HG03045 (cell line): ENCODE measurements at regions not wholly inside any gene's neighbourhood (a gene's known extent, or its start where the extent isn't known, plus 50 kb on each side); places are given as distances from the start of the nearest gene placed in this dataset.
"Not testable (repeated sequence)": the region's sequence is repeated elsewhere in the genome, so short reads cannot be mapped to it uniquely, and the experiment has no call there.

Experiments
- ATAC-seq: cut with Tn5 transposase; IDR thresholded peaks from one replicate; pipeline ENCODE4 v1.9.1; 2021; ENCODE audit warnings: mild to moderate bottlenecking, moderate library complexity; ENCODE audit not compliant: unreplicated experiment

GRCh38 chr7:130942211-130942964 lies 208.4 kb upstream of the KLF14 start:
- ATAC-seq: no peak

- no peak for ATAC-seq
Observed at GRCh38 chr7:130943336-130943901, 209.4 kb upstream of the KLF14 start.

GRCh38 chr7:130943981-130944380 lies 210.0 kb upstream of the KLF14 start:
- no peak for ATAC-seq

DNA sequence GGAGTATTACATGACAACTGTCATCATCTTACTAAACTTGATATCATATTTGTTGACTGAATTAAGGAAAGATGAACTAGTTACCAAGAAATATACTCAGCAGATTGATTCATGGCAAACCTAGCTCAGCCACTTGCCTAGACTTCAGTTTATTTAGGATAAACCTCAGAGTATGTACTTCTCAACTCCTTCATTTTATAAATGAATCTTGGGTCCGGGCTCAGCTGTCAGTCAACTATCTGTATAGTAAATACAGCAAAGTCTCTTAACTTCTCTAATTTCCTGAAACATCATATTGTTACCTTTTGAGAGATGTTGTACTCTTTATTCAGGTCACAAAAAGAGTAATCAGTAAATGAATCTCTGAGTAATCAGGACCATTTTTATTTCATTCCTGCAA lies 211.0 kb upstream of the KLF14 start:
- ATAC-seq: no peak

DNA sequence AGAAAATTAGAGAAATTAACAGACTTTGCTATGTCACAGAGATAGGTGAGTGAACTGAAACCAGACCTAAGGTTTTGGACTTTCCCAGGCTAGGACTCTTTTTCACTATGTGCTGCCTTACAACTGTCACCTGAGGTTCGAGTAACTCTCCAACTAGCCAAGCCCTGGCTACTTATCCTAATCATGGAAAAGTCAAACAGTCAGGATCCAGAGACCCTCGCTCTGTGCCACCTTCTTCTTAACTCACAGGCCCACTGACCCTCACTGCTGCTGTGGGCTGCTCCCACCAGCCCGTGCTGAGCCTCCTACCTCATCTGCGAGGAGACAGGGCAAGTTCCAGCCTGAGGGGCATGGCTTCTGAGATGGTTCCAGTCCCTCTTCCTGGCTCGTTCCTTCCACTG lies 211.4 kb upstream of the KLF14 start:
- ATAC-seq: no peak

DNA sequence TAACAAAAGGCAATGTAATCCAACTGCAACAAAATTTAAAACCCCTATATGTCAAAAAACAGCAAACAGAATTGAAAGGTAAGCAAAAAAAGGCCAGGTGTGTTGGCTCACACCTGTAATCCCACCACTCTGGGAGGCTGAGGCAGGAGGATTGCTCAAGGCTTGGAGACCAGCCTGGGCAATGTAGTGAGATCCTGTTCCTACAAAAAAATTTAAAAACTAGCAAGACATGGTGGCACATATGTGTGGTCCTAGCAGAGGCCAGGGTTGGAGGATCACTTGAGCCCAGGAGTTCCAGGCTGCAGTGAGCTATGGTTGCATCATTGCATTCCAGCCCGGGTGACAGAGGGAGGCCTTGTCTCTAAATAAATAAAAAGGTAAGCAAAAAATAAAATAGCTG lies 212.1 kb upstream of the KLF14 start:
- no peak for ATAC-seq

DNA sequence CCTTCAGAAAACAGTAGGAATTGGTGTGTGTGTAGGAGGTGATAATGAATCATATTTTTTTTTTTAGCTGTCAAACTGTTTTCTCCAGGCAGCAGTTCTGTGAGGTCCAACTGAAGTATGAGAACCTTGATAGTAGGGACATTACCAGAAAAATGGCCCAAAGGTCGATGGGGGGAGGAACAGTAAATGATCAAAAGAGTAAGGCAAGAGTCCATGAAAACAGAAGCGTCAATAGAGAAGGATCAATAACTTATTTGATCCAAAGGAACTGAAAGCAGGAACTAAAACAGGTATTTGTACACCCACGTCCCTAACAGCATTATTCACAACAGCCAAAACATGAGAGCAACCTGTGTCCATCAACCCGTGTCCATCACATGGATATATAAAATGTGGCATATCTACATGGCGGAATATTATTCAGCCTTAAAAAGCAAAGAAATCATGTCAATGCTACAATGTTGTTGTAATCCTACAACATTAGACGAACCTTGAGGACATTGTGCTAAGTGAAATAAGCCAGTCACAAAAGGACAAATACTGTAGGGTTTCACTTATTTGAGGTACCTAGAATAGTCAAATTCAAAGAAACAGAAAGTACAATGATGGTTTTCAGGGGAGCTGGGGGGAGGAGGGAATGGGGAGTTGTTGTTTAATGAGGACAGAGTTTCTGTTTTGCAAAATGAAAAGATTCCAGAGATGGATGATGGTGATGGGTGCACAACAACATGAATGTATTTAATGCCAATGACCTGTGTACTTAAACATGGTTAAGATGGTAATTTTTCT lies 214.0 kb upstream of the KLF14 start:
- peak; percentile 42 for ATAC-seq

- ATAC-seq: no peak
Observed at GRCh38 chr7:130948822-130949221, 214.8 kb upstream of the KLF14 start.

GRCh38 chr7:130949550-130949949 lies 215.5 kb upstream of the KLF14 start:
- no peak for ATAC-seq

GRCh38 chr7:130950054-130950453 lies 216.0 kb upstream of the KLF14 start:
- no peak for ATAC-seq

DNA sequence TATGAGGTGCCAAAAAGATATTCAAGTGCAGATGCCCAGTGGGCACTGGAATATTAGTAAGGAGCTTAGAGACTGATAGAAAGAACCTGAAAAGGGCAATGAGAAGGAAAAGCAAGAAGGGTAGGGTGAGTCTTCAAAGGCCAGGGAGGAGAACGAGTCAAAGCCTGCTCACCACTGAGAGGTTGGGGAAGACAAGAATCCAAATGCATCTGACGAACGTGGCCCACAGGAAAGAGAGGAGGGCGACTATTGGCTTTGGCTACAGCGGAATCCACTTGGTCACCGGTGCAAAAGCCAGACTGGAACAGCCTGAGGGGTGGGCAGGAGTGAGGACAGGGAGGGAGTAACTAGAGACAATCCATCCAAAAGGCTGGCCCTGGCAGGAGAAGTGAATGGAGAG lies 216.7 kb upstream of the KLF14 start:
- ATAC-seq: no peak

DNA sequence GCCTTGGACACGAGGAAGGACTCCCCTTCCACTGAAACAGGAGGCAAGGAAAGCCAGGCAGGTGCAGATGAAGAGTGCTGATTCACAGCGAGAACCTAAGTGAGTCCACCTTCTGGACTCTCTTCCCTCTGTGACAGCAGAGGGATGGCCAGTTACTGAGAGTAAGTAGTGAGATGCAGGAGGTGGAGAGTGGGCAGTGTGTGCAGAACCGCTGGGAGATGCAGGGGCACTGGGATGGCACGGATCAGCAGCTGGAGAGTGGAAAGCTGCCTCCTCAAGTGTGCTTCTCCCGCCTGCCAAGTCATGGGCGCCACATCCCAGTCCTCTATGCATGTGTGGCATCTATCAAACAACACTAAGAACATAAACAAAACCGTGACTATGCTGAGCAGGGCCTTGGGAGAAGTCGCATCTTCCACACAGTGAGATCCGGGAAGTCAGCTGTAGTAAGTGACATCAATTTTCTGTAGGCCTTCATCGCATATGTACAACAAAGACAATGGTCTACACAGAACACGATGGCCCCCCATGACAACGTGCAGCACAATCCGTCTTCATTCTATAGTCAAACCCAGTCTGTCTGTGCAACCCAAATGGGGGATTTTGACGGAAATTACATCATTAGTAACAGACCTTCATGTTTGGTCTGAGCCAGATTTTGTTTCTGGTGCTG lies 217.4 kb upstream of the KLF14 start:
- no peak for ATAC-seq

DNA sequence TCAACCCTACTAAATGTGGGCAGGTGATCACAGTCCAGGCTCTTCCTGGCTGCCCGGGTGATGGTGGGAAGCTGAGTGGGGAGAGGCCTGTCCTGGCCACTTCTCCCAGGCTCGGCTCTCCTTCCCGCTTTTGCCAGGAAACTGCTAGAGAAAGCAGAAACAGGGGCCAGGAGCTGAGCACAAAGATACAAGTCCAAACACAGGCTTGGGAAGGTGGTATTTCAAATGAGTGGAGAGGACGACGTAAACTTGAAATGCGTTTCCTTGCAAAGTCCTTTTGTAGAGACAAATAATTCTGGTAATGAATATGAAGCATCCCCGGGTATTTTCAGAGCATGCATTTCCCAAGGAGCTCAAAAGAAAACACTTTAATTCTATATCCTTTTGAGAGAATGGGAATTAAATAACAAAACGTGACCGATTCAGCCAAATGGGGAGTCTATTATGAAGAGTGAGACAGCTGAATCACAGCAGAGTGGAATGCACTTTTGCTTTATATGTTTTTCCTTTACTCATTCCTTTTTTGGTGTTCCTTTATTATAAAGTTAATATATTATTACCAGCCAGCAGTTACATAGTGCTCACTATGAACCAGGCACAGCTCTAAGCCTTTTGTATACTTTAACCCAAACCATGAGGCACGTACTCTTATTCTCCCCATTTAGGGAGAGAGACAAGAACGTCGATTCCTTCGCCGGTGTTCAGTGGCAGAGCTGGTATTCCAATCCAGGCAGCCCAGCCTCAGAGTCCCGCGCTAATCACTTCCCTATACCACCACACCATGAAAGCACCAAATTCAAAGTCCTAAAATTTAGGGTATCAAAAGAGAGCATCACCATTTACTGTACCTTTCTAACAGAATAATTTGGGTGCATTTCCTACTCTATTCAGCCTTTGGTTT lies 218.2 kb upstream of the KLF14 start:
- ATAC-seq: no peak

GRCh38 chr7:130953196-130953595 lies 219.2 kb upstream of the KLF14 start:
- ATAC-seq: no peak

DNA sequence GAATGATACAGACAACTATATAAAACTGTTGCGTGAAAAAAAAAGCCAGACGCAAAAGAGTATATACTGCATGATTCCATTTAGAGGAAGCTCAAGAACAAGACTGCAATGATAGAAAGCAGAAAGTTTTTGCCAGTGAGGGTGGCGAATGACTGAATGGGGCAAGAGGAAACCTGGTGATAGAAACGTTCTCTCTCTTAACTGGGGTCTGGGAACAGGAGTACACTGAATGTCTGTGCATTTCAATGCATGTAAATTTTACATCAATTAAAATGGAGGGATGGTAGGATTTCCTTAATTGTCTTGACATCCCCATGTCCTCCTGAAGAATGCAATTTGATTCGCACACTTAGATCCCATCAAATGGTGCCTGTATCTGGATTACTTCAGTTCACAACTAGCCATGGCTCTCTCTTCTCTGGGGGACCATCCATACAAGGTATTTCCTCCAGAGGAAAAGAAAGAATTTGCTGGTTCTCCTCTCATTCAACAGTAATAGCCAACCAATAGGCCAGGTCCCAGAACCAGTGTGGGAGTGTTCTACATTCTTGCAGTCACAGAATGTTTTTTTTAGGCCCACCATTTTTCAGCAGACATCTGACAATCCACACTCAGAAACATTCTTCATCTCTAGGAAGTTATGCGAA lies 221.0 kb upstream of the KLF14 start:
- no peak for ATAC-seq

- ATAC-seq: no peak
Observed at GRCh38 chr7:130955565-130955919, 221.5 kb upstream of the KLF14 start.

- ATAC-seq: no peak
Observed at GRCh38 chr7:130956417-130957136, 222.6 kb upstream of the KLF14 start.

DNA sequence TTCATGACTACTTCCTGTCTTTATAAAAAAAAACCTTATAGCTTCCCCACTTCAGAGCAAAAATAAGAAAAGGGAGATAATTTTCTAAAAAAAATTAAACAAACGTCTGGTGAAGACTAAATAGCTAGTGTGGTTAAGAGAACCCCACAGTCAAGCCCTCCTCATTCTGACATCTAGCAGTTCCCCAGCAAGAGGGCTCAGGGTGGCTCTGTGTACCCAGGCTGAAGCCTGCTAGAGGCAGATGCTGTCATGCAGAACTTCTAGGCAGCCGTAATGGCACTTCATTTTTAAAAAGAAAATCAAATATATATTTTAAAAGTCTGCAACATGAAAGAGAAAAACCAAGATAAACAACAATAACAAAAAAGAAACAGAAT lies 223.1 kb upstream of the KLF14 start:
- no peak for ATAC-seq

DNA sequence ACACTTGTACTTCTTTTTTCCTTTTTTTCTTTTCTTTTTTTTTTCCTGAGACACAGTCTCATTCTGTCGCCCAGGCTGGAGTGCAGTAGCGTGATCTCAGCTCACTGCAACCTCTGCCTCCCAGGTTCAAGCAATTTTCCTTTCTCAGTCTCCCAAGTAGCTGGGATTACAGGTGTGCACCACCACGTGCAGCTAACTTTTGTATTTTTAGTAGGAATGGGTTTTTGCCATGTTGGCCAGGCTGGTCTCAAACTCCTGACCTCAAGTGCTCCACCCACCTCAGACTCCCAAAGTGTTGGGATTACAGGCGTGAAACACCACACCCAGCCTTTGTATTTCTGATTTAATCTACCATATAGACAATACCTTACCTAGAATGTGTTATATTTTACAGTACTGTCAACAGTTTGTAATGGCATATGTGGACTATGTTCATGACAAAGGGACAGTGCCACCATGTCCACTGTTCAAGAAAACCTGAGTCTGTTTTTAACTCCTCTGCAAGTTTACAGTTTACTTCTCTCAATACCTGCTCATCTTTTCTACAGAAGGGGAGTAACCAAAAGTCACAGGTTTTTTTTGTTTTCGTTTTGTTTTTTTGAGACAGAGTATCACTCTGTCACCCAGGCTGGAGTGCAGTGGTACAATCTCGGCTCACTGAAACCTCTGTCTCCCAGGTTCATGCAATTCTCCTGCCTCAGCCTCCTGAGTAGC lies 223.9 kb upstream of the KLF14 start:
- not testable (repeated sequence) for ATAC-seq
